SU-DHL-6 (cell line): ENCODE measurements at regions not wholly inside any gene's neighbourhood (a gene's known extent, or its start where the extent isn't known, plus 50 kb on each side); places are given as distances from the start of the nearest gene placed in this dataset.

Source experiments
- H2AFZ ChIP-seq: fragments of 200-600 bp; sonication (generic); 2 replicates; pipeline ENCODE4 v1.6.1; 2014; ENCODE audit warnings: low read depth, mild to moderate bottlenecking, moderate library complexity, mixed read lengths, antibody characterized with exemption, low read length; ENCODE audit not compliant: severe bottlenecking
- H3F3A ChIP-seq: fragments of 200-600 bp; shearing (Covaris generic); 2 replicates; pipeline ENCODE4 v1.6.0; 2016; ENCODE audit warnings: antibody characterized with exemption, mild to moderate bottlenecking; ENCODE audit not compliant: insufficient read depth
- H3K27ac ChIP-seq: fragments of 200-600 bp; sonication (generic); 2 replicates; pipeline ENCODE4 v1.5.1; 2016; ENCODE audit warnings: low read depth, mild to moderate bottlenecking, low read length, moderate library complexity, mixed read lengths
- H3K27me3 ChIP-seq: fragments of 200-600 bp; sonication (generic), shearing (Covaris generic); 2 replicates; pipeline ENCODE4 v1.6.0; 2014; ENCODE audit warnings: mild to moderate bottlenecking, low read length
- H3K36me3 ChIP-seq: fragments of 200-600 bp; sonication (generic); 2 replicates; pipeline ENCODE4 v1.6.1; 2014; ENCODE audit warnings: mild to moderate bottlenecking, low read length, mixed read lengths
- H3K4me2 ChIP-seq: fragments of 300-600, 200-600 bp; shearing (Covaris generic), sonication (generic); 2 replicates; pipeline ENCODE4 v1.6.0; 2014; ENCODE audit warnings: low read length, low read depth, mild to moderate bottlenecking; ENCODE audit not compliant: poor library complexity, severe bottlenecking
- H3K4me3 ChIP-seq: fragments of 200-600 bp; sonication (generic); 2 replicates; pipeline ENCODE4 v1.5.1; 2014; ENCODE audit warnings: antibody characterized with exemption, low read length, mild to moderate bottlenecking, mixed read lengths; ENCODE audit not compliant: insufficient read depth, poor library complexity, severe bottlenecking
- H3K79me2 ChIP-seq: fragments of 200-600 bp; sonication (generic); 2 replicates; pipeline ENCODE4 v1.6.1; 2014; ENCODE audit warnings: mild to moderate bottlenecking, low read length, moderate library complexity; ENCODE audit not compliant: insufficient read depth
- H3K9ac ChIP-seq: fragments of 200-600 bp; sonication (generic); 2 replicates; pipeline ENCODE4 v1.7.0; 2014; ENCODE audit warnings: mild to moderate bottlenecking, low read length
- H3K9me2 ChIP-seq: fragments of 200-600 bp; sonication (generic); replicated peaks from 2 replicates; pipeline ENCODE4 v1.6.1; 2014; ENCODE audit warnings: low read length; ENCODE audit not compliant: insufficient read depth
- H3K9me3 ChIP-seq: fragments of 200-600 bp; sonication (generic); 2 replicates; pipeline ENCODE4 v1.6.1; 2014; ENCODE audit warnings: low read length, mixed read lengths; ENCODE audit not compliant: insufficient read depth
- H4K20me1 ChIP-seq: fragments of 200-600 bp; sonication (generic); 2 replicates; pipeline ENCODE4 v1.6.1; 2014; ENCODE audit warnings: low read depth, mild to moderate bottlenecking, antibody characterized with exemption, low read length, moderate library complexity, mixed read lengths
- CTCF ChIP-seq: fragments of 200-600 bp; sonication (generic); IDR thresholded peaks from one replicate; pipeline ENCODE4 v1.5.1; 2017; ENCODE audit warnings: antibody characterized with exemption, mild to moderate bottlenecking, low read length, moderate library complexity; ENCODE audit not compliant: insufficient read depth, poor library complexity, severe bottlenecking
- EZH2phosphoT487 ChIP-seq: fragments of 200-600 bp; sonication (generic), shearing (Covaris generic); conservative IDR thresholded peaks from 2 replicates; pipeline ENCODE4 v1.6.1; 2018; ENCODE audit warnings: mild to moderate bottlenecking, antibody characterized with exemption, low read length, moderate library complexity, mixed read lengths

DNA sequence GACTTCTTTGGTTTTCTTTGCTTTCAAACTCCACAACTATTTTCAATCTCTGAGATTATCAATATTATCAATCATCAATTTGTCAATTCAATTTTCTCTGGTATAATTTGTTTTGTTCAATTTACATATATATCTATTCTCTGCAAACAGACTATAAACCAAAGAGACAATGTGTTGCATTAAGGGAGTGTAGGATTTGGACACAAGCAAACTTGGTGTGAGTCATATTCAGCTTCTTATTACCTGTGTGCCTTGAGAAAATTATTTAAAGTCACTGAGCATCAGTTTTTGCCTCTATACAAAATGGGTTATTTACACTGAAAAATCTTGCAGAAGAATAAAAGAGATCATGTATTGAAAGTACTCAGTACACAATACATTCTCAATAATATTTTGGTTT, 177.8 kb downstream of the NECTIN3 start:
- no peak overlapping the region for H2AFZ ChIP-seq
- H3K4me3 ChIP-seq = no peak overlapping the region
- no peaks in the 10 kb centered on the region for H4K20me1 ChIP-seq
- no peak overlapping the region for H3K4me2 ChIP-seq
- no peaks in the 10 kb centered on the region for H3K9me2 ChIP-seq
- H3K9ac ChIP-seq = no peak overlapping the region
- H3K27me3 ChIP-seq = no peaks in the 10 kb centered on the region
- H3F3A ChIP-seq = no peaks in the 10 kb centered on the region
- TF ChIP-seq EZH2phosphoT487 = no peak
- no peak for TF ChIP-seq CTCF
- H3K79me2 ChIP-seq = no peaks in the 10 kb centered on the region
- H3K36me3 ChIP-seq = no peaks in the 10 kb centered on the region
- no peaks in the 10 kb centered on the region for H3K9me3 ChIP-seq
- no peak overlapping the region for H3K27ac ChIP-seq

GRCh38 chr3:111252779-111253178, 181.2 kb downstream of the NECTIN3 start:
- Histone ChIP-seq H3K36me3 (no peaks in the 10 kb centered on the region), H3F3A (no peaks in the 10 kb centered on the region), H3K4me2 (no peak overlapping the region), H3K79me2 (no peaks in the 10 kb centered on the region), H3K27me3 (no peaks in the 10 kb centered on the region), H3K9me2 (no peaks in the 10 kb centered on the region), H3K4me3 (no peak overlapping the region), H4K20me1 (no peaks in the 10 kb centered on the region), H3K9me3 (no peaks in the 10 kb centered on the region), H3K9ac (no peak overlapping the region), H3K27ac (no peak overlapping the region), H2AFZ (no peak overlapping the region)
- no peak for TF ChIP-seq CTCF
- no peak for TF ChIP-seq EZH2phosphoT487

DNA sequence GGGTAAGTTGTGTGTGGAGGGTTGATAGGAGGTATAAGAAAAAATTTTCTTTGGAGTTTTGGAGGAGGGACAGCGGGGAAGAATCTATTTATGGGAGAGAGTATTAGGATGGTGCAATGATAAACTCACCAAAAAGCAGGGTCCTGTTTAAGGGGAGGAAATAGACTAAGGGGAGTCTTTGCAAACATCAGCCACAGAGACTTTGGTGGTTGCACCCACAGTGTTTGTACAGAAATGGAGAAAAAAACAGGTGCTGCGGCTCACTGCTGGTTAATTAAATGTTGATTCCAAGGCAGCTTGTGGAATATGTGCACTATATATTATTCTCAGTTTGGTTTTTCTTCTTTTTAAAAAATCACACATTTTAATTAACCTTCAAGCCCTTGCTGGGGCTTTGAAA, 182.1 kb downstream of the NECTIN3 start:
- no peaks in the 10 kb centered on the region for H3K79me2 ChIP-seq
- H3K27me3 ChIP-seq = no peaks in the 10 kb centered on the region
- no peak overlapping the region for H3K27ac ChIP-seq
- no peaks in the 10 kb centered on the region for H3F3A ChIP-seq
- no peak overlapping the region for H2AFZ ChIP-seq
- no peak overlapping the region for H3K9ac ChIP-seq
- TF ChIP-seq CTCF (no peak), EZH2phosphoT487 (no peak)
- H3K4me2 ChIP-seq = no peak overlapping the region
- no peak overlapping the region for H3K4me3 ChIP-seq
- no peaks in the 10 kb centered on the region for H3K36me3 ChIP-seq
- no peaks in the 10 kb centered on the region for H4K20me1 ChIP-seq
- no peaks in the 10 kb centered on the region for H3K9me2 ChIP-seq
- no peaks in the 10 kb centered on the region for H3K9me3 ChIP-seq

- no peaks in the 10 kb centered on the region for H3K36me3 ChIP-seq
- H3K9me3 ChIP-seq = no peaks in the 10 kb centered on the region
- H2AFZ ChIP-seq = no peak overlapping the region
- H3K9me2 ChIP-seq = no peaks in the 10 kb centered on the region
- no peaks in the 10 kb centered on the region for H3F3A ChIP-seq
- no peak overlapping the region for H3K4me2 ChIP-seq
- no peak overlapping the region for H3K27ac ChIP-seq
- no peaks in the 10 kb centered on the region for H3K79me2 ChIP-seq
- H3K27me3 ChIP-seq = no peaks in the 10 kb centered on the region
- H4K20me1 ChIP-seq = no peaks in the 10 kb centered on the region
- TF ChIP-seq CTCF = no peak
- TF ChIP-seq EZH2phosphoT487 = no peak
- H3K9ac ChIP-seq = no peak overlapping the region
- H3K4me3 ChIP-seq = no peak overlapping the region
These were observed 189.3 kb downstream of the NECTIN3 start for GRCh38 chr3:111260878-111261277.
